Upper lobe of left lung (tissue), 6 donors: ENCODE measurements at regions not wholly inside any gene's neighbourhood (a gene's known extent, or its start where the extent isn't known, plus 50 kb on each side); places are given as distances from the start of the nearest gene placed in this dataset.
"Not testable (repeated sequence)": the region's sequence is repeated elsewhere in the genome, so short reads cannot be mapped to it uniquely, and the experiment has no call there.

Experiments used
- ATAC-seq, 2 donors: fragments of 200-7000 bp; cut with Tn5 transposase; one replicate each; pipeline ENCODE4 v1.9.1; 2022; ENCODE audit warnings: mild to moderate bottlenecking in 2 of 2, moderate library complexity in 2 of 2; ENCODE audit not compliant: low FRiP score in 2 of 2
- DNase-seq, 2 donors: peaks; one replicate each; pipeline ENCODE4 v3.0.0-alpha.2; 2019 to 2020
- H3K27ac ChIP-seq, 4 donors: fragments of 200-600 bp; sonication (generic); one replicate each; pipeline ENCODE4 v1.5.1; 2016 to 2019
- H3K27me3 ChIP-seq, 4 donors: fragments of 200-600 bp; sonication (generic); one replicate each; pipeline ENCODE4 v1.5.1; 2017 to 2019
- H3K36me3 ChIP-seq, 4 donors: fragments of 200-600 bp; sonication (generic); one replicate each; pipeline ENCODE4 v1.5.1; 2016 to 2019
- H3K4me1 ChIP-seq, 4 donors: fragments of 200-600 bp; sonication (generic); one replicate each; pipeline ENCODE4 v1.5.1; 2018 to 2019
- H3K4me3 ChIP-seq, 4 donors: fragments of 200-600 bp; sonication (generic); one replicate each; pipeline ENCODE4 v1.5.1; 2017 to 2019; ENCODE audit warnings: mild to moderate bottlenecking in 2 of 4, moderate library complexity in 1 of 4
- H3K9me3 ChIP-seq, 4 donors: fragments of 200-600 bp; sonication (generic); one replicate each; pipeline ENCODE4 v1.5.1; 2018 to 2019
- EP300 ChIP-seq, 4 donors: sonication (generic); formaldehyde crosslinking; IDR thresholded peaks; one replicate each; pipeline ENCODE4 v1.5.1; 2017; ENCODE audit warnings: antibody characterized with exemption in 4 of 4, control low read depth in 2 of 4
- POLR2A ChIP-seq, 4 donors: fragments of 450-650 bp; IDR thresholded peaks; one replicate each; pipeline ENCODE4 v1.5.1; 2016 to 2017; ENCODE audit warnings: antibody characterized with exemption in 4 of 4, mild to moderate bottlenecking in 2 of 4
- POLR2AphosphoS5 ChIP-seq, 2 donors: sonication (generic); formaldehyde crosslinking; IDR thresholded peaks; one replicate each; pipeline ENCODE4 v1.5.1; 2017; ENCODE audit warnings: antibody characterized with exemption in 2 of 2
- WGBS, 2 donors: methylation state at CpG; one replicate each; pipeline ENCODE4 v1.1.5; 2017 to 2018; 5-methylcytosine and 5-hydroxymethylcytosine counted together
- TF ChIP-seq, protein P1 (sequence below), 6 experiments: fragments of 450-650 bp in 4 of 6; fragments of 200-600 bp in 2 of 6; sonication (generic) in 2 of 6; IDR thresholded peaks; one replicate each; pipeline ENCODE4 v1.5.1; 2016 to 2019; ENCODE audit warnings: antibody characterized with exemption in 6 of 6
- donor health status: DM: no; HTN: no; CAD: no; lungs with moderate emphysema.
- donor health status: DM: no; HTN: yes; CAD: no; lungs with severe emphysema.

DNA sequence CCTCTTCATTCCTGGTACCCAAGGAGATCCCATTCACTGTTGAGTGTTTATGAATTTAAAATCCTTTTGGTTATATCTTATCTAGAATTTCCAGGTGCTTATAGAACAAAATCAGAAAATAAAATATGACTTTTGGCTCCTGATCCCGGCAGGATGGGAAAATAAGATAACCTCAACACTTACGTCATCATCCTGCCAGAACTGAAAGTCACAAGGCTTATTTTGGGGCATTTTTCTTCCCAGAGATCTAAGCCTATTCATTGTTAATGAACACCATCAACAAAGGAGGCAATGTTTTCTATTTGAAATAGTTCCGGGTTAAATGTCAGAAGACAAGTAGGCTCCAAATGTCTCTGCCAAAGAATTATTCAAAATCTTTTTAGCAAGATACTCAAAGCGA lies 580.6 kb downstream of the TFAP2A start:
- DNase-seq: no peak
- H3K4me3 ChIP-seq: no peak overlapping the region
- ATAC-seq: no peak
- no peaks in the 10 kb centered on the region for H3K36me3 ChIP-seq
- no peaks in the 10 kb centered on the region for H3K4me1 ChIP-seq
- no peaks in the 10 kb centered on the region for H3K9me3 ChIP-seq
- TF ChIP-seq POLR2A (IDR thresholded peaks at IDR 0.05) (no peak), POLR2AphosphoS5 (IDR thresholded peaks at IDR 0.05) (no peak), EP300 (IDR thresholded peaks at IDR 0.05) (no peak)
- TF ChIP-seq, protein P1, sequence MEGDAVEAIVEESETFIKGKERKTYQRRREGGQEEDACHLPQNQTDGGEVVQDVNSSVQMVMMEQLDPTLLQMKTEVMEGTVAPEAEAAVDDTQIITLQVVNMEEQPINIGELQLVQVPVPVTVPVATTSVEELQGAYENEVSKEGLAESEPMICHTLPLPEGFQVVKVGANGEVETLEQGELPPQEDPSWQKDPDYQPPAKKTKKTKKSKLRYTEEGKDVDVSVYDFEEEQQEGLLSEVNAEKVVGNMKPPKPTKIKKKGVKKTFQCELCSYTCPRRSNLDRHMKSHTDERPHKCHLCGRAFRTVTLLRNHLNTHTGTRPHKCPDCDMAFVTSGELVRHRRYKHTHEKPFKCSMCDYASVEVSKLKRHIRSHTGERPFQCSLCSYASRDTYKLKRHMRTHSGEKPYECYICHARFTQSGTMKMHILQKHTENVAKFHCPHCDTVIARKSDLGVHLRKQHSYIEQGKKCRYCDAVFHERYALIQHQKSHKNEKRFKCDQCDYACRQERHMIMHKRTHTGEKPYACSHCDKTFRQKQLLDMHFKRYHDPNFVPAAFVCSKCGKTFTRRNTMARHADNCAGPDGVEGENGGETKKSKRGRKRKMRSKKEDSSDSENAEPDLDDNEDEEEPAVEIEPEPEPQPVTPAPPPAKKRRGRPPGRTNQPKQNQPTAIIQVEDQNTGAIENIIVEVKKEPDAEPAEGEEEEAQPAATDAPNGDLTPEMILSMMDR (IDR thresholded peaks at IDR 0.05): no peak
- H3K27me3 ChIP-seq: no peaks in the 10 kb centered on the region
- H3K27ac ChIP-seq: no peak overlapping the region
- 60 to 68% methylated on average over 4 of the region's 4 CpGs for WGBS, 2 donors

DNA sequence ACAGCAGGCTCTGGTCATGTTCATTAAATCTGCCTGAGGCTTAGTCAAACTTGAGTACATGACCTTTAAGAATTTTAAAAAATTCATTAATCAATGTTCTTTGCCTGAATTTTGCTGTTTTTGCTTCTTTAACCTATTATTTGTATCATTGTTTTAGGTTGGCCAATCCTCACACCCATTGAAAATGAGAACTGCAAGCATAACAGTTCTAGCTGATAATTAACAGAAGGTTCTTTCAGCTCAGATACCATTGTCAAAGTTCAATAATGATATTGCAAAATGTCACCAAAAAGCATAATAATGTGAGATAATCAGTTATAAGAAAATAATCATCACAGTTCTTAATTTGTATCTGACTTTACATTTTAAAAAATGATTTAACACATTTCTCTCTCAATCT lies 583.1 kb downstream of the TFAP2A start:
- TF ChIP-seq, protein P1 (IDR thresholded peaks at IDR 0.05): no peak
- no peak for TF ChIP-seq POLR2A (IDR thresholded peaks at IDR 0.05)
- TF ChIP-seq POLR2AphosphoS5 (IDR thresholded peaks at IDR 0.05): no peak
- no peak for TF ChIP-seq EP300 (IDR thresholded peaks at IDR 0.05)
- Histone ChIP-seq H3K9me3 (no peaks in the 10 kb centered on the region), H3K4me3 (no peak overlapping the region), H3K27me3 (no peaks in the 10 kb centered on the region), H3K4me1 (no peaks in the 10 kb centered on the region), H3K36me3 (no peaks in the 10 kb centered on the region), H3K27ac (no peak overlapping the region)
- ATAC-seq: no peak
- no peak for DNase-seq

DNA sequence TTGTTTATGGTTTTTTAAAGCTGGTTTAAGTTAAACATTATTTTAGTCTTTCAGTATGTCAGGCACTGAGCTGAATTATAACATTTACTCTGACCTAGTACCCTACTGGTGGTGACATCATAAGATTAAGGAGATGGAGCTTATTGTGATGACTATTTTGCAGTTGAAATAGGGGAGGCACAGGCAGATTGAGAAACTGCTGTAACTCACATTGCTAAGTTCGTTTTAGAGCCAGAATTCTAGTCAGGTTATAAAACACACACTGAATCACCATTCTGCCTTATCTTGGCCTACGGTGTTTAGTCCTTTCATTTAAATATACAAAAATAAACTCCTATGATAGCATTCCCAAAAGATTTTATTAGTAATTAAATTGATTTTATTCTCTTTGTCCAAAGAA lies 584.1 kb downstream of the TFAP2A start:
- TF ChIP-seq POLR2AphosphoS5 (IDR thresholded peaks at IDR 0.05) (no peak), EP300 (IDR thresholded peaks at IDR 0.05) (no peak), POLR2A (IDR thresholded peaks at IDR 0.05) (no peak)
- TF ChIP-seq, protein P1 (IDR thresholded peaks at IDR 0.05): no peak
- WGBS, 2 donors: 63 to 66% methylated on average over 2 of the region's 2 CpGs
- H3K4me3 ChIP-seq: no peak overlapping the region

DNA sequence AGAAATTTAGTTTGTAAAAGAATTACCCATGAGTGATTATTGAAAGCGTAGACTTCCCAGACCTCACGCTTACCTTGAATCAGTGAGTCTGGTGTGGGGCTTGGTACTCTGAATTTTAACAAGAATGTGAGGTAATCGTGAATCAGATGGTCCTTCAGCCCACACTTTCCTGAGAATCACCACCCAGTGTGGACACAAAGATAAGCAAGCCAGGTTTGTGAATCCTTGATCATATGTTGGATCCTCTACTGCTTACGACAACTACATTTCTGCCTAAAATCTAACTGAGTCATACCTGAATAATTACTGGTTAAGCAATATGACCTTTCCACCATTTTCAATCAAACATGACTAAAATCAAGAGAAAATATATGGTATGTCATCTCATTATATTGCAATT lies 589.3 kb downstream of the TFAP2A start:
- Histone ChIP-seq H3K9me3 (no peaks in the 10 kb centered on the region), H3K27me3 (no peaks in the 10 kb centered on the region), H3K4me3 (no peak overlapping the region), H3K4me1 (no peaks in the 10 kb centered on the region), H3K36me3 (no peaks in the 10 kb centered on the region), H3K27ac (no peak overlapping the region)
- 86 to 91% methylated on average over 4 of the region's 4 CpGs for WGBS, 2 donors
- DNase-seq (no peak), ATAC-seq (no peak)
- TF ChIP-seq POLR2AphosphoS5 (IDR thresholded peaks at IDR 0.05): no peak
- TF ChIP-seq POLR2A (IDR thresholded peaks at IDR 0.05): no peak

More for the DNA sequence above, 584.1 kb downstream of the TFAP2A start:
- DNase-seq (no peak), ATAC-seq (no peak)
- Histone ChIP-seq H3K4me1 (no peaks in the 10 kb centered on the region), H3K9me3 (no peaks in the 10 kb centered on the region), H3K27ac (no peak overlapping the region), H3K36me3 (no peaks in the 10 kb centered on the region), H3K27me3 (no peaks in the 10 kb centered on the region)

DNA sequence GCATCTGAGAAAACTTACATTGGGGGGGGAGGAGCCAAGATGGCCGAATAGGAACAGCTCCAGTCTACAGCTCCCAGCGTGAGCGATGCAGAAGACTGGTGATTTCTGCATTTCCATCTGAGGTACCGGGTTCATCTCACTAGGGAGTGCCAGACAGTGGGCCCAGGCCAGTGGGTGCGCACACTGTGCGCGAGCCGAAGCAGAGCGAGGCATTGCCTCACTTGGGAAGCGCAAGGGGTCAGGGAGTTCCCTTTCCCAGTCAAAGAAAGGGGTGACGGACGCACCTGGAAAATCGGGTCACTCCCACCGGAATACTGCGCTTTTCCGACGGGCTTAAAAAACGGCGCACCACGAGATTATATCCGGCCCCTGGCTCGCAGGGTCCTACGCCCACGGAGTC lies 604.1 kb downstream of the TFAP2A start:
- not testable (repeated sequence) for H3K9me3 ChIP-seq

DNA sequence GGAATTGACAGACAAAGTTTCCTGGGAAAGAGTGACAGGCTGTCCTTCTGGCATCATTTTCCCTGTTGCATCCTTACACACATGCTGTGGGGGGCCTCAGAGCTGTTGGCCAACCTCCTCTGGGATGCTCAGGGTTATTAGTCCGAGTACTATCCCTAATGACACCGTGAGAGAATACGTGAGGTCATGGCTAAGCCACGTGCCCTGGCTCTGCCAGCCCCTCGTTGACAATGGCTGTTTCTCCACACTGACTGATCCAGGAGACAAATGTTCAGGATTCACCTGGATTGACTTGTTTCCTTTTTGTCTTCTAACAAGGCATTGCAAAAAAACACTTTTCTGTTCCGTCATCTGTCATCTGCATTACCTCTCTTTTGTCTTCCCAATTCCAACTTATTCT lies 604.6 kb downstream of the TFAP2A start:
- ATAC-seq: no peak
- Histone ChIP-seq H3K9me3 (peaks cover 0 to 6% (median 0%) of the 10 kb centered on the region in 4 donors), H3K27ac (no peak overlapping the region), H3K4me1 (no peaks in the 10 kb centered on the region), H3K36me3 (no peaks in the 10 kb centered on the region), H3K4me3 (no peak overlapping the region), H3K27me3 (no peaks in the 10 kb centered on the region)
- DNase-seq: no peak
- WGBS, 2 donors: 85 to 87% methylated on average over 6 of the region's 6 CpGs
- TF ChIP-seq EP300 (IDR thresholded peaks at IDR 0.05): no peak
- TF ChIP-seq POLR2AphosphoS5 (IDR thresholded peaks at IDR 0.05): no peak
- no peak for TF ChIP-seq POLR2A (IDR thresholded peaks at IDR 0.05)
- TF ChIP-seq, protein P1 (IDR thresholded peaks at IDR 0.05): no peak

More for the DNA sequence above, 604.1 kb downstream of the TFAP2A start:
- 95 to 97% methylated on average over 10 to 24 of the region's 24 CpGs for WGBS, 2 donors
- not testable (repeated sequence) for H3K27me3 ChIP-seq, H3K4me3 ChIP-seq, H3K4me1 ChIP-seq, ATAC-seq, H3K27ac ChIP-seq, H3K36me3 ChIP-seq
- DNase-seq: peak in 1 of 2 donors; percentile 39
